ENCODE measurements at regions not wholly inside any gene's neighbourhood (a gene's known extent, or its start where the extent isn't known, plus 50 kb on each side); places are given as distances from the start of the nearest gene placed in this dataset.
"Not testable (repeated sequence)": the region's sequence is repeated elsewhere in the genome, so short reads cannot be mapped to it uniquely, and the experiment has no call there.

DNA sequence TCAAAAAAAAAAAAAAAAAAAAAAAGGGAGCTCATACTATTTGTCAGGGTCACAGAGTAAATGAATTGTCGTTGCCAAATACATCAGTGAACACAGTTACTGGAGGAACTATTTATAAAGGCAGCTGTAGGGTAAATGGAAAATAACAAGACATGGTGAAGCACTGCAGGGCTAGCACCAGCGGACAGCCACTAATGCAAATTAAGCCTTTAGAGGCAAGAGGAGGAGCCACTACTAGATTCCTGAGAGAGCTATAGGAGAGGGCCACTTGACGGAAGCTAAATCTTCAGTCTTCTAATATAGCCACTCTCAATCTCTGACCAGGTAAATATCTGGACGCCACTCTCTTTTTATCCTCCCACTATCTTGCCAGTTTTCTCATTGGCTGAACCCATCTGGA is 801.2 kb upstream of the GOT2 start:
- TF ChIP-seq, protein P1, sequence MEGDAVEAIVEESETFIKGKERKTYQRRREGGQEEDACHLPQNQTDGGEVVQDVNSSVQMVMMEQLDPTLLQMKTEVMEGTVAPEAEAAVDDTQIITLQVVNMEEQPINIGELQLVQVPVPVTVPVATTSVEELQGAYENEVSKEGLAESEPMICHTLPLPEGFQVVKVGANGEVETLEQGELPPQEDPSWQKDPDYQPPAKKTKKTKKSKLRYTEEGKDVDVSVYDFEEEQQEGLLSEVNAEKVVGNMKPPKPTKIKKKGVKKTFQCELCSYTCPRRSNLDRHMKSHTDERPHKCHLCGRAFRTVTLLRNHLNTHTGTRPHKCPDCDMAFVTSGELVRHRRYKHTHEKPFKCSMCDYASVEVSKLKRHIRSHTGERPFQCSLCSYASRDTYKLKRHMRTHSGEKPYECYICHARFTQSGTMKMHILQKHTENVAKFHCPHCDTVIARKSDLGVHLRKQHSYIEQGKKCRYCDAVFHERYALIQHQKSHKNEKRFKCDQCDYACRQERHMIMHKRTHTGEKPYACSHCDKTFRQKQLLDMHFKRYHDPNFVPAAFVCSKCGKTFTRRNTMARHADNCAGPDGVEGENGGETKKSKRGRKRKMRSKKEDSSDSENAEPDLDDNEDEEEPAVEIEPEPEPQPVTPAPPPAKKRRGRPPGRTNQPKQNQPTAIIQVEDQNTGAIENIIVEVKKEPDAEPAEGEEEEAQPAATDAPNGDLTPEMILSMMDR (IDR thresholded peaks at IDR 0.05): no peak
- TF ChIP-seq POLR2A (IDR thresholded peaks at IDR 0.05): no peak
- intact Hi-C loops (cut with DNase I): no loop called here
- no peak overlapping the region for H3K4me3 ChIP-seq (replicated peaks in 1 of 3)
- no peaks in the 10 kb centered on the region for H3K4me1 ChIP-seq
- H3K36me3 ChIP-seq: no peaks in the 10 kb centered on the region
- WGBS, 2 donors: 66 to 78% methylated on average over 4 of the region's 4 CpGs
- H3K9me3 ChIP-seq: no peaks in the 10 kb centered on the region
- H3K27me3 ChIP-seq: no peaks in the 10 kb centered on the region
- DNase-seq: no peak
- H3K27ac ChIP-seq: no peak overlapping the region

DNA sequence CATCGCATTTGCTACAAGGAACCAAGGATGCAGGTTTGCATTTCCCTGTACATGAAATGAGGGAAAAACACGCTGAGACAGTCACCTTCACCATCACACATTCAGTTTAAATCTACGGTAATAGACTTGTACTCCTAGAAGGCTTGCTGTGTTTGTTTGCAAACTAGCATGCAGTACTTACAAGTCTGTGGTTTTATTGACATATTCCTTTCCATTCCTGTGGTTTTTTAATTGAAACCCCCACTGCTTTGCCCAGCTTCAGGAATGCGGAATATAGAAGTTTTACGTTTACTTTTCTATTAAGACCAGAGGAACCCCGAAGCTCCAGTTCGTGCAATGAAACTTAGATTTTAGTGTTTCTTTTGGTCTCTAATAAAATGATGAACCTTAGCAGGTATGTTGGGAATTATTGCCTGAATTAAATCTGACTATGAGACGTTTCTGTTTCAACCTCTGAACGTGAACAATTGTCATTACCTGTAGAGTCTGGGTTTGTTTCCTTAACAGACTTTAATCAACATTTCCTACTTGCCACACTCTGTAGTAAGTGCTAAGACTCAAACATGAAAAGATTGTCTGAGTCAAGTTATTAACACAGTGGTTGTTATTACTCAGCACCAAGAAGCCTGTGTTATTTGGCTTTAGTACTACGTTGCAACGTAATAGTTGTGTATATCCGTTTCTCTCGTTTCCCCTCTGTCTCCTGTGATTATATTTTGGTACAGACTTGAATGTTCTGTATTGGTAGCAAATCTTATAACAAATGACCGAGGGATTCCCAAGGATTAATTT is 793.3 kb upstream of the GOT2 start:
- TF ChIP-seq, protein P1 (IDR thresholded peaks at IDR 0.05): no peak
- TF ChIP-seq POLR2A (IDR thresholded peaks at IDR 0.05): no peak
- H3K36me3 ChIP-seq: no peaks in the 10 kb centered on the region
- no peaks in the 10 kb centered on the region for H3K9me3 ChIP-seq
- H3K27ac ChIP-seq: peak overlapping the region in 1 of 3 donors; percentile 38
- H3K4me3 ChIP-seq (replicated peaks in 1 of 3): no peak overlapping the region
- DNase-seq: no peak
- no peaks in the 10 kb centered on the region for H3K4me1 ChIP-seq
- WGBS, 2 donors: 67 to 71% methylated on average over 14 of the region's 14 CpGs
- no peaks in the 10 kb centered on the region for H3K27me3 ChIP-seq
- intact Hi-C loops (cut with DNase I): no loop called here

DNA sequence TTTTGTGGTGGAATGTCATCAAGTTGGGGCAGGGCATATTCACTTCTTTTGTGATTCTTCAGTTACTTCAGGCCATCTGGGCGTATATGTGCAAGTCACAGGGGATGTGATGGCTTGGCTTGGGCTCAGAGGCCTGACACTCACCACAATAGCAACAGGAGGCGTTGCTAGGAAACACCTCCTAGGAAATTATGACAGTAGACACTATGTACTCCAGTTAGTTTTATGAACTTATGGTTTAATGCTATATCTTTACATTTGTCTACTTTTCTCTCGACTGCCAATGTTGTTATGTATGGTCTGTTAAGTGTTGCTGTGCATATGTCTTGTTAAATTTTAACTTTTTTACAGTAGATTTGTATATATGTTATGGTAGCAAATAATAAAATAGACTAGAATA is 788.7 kb upstream of the GOT2 start:
- TF ChIP-seq POLR2A (IDR thresholded peaks at IDR 0.05): no peak
- TF ChIP-seq, protein P1 (IDR thresholded peaks at IDR 0.05): no peak
- no peaks in the 10 kb centered on the region for H3K4me1 ChIP-seq
- no peaks in the 10 kb centered on the region for H3K27me3 ChIP-seq
- WGBS, 2 donors: 80 to 86% methylated on average over 3 of the region's 3 CpGs
- intact Hi-C loops (cut with DNase I): no loop called here
- no peaks in the 10 kb centered on the region for H3K9me3 ChIP-seq
- DNase-seq: no peak
- no peak overlapping the region for H3K27ac ChIP-seq
- no peak overlapping the region for H3K4me3 ChIP-seq (replicated peaks in 1 of 3)
- no peaks in the 10 kb centered on the region for H3K36me3 ChIP-seq

DNA sequence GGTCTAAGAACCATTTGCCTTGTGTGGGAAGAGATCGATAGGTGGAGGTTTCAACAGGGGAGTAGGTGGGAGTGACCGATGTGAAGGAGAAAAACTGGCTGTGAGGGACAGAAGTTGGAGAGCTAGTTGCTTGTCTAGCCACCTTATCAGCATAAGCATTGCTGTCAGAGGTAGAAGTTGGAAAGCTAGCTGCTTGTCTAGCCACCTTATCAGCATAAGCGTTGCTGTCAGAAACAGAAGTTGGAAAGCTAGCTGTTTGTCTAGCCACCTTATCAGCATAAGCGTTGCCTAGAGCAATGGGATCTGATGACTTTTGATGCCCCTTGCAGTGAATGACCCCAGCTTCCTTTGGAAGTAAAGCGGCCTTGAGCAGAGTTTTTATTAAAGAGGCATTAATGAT is 784.6 kb upstream of the GOT2 start:
- DNase-seq; H3K9me3 ChIP-seq; intact Hi-C loops (cut with DNase I); H3K27ac ChIP-seq; H3K27me3 ChIP-seq; H3K4me3 ChIP-seq (replicated peaks in 1 of 3); H3K4me1 ChIP-seq; H3K36me3 ChIP-seq: not testable (repeated sequence)
- 60 to 69% methylated on average over 5 of the region's 5 CpGs for WGBS, 2 donors

DNA sequence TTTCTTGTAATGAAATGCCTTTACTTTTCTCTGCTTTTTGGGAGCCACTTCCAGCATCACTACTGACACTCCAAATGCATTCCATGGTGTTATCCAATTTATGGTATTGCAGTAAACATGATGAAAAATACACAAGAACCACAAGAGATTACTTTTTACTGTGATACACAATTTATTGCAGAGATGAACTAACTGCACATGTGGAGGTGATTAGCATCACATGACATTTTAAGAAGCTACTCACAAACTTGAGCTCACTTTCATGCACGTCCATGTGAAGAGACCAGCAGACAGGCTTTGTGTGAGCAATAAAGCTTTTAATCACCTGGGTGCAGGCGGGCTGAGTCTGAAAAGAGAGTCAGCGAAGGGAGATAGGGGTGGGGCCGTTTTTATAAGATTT is 780.5 kb upstream of the GOT2 start:
- WGBS, 2 donors: 79 to 80% methylated on average over 4 of the region's 4 CpGs
- H3K4me1 ChIP-seq: peaks cover 0 to 4% of the 10 kb centered on the region in 2 donors
- H3K27ac ChIP-seq: no peak overlapping the region
- H3K36me3 ChIP-seq: no peaks in the 10 kb centered on the region
- H3K9me3 ChIP-seq: no peaks in the 10 kb centered on the region
- TF ChIP-seq POLR2A (IDR thresholded peaks at IDR 0.05): no peak
- TF ChIP-seq, protein P1 (IDR thresholded peaks at IDR 0.05): no peak
- intact Hi-C loops (cut with DNase I): no loop called here
- no peak for DNase-seq
- H3K4me3 ChIP-seq (replicated peaks in 1 of 3): no peak overlapping the region
- H3K27me3 ChIP-seq: no peaks in the 10 kb centered on the region
